Fibroblast of peridontal ligament (primary cell): ENCODE measurements at regions not wholly inside any gene's neighbourhood (a gene's known extent, or its start where the extent isn't known, plus 50 kb on each side); places are given as distances from the start of the nearest gene placed in this dataset.

Source experiments
- DNase-seq: peaks from one replicate; pipeline ENCODE4 v3.0.0-alpha.2; 2010; ENCODE audit errors: extremely low read depth

- DNase-seq, result peak; percentile 10
Observed at GRCh38 chr5:118778941-118779340, 209.4 kb downstream of the DTWD2 start.

GRCh38 chr5:118777189-118777736 lies 211.1 kb downstream of the DTWD2 start:
- DNase-seq, result no peak

GRCh38 chr5:118776755-118777154 lies 211.6 kb downstream of the DTWD2 start:
- no peak for DNase-seq

GRCh38 chr5:118775790-118776499 lies 212.4 kb downstream of the DTWD2 start:
- no peak for DNase-seq

GRCh38 chr5:118768607-118769175 lies 219.7 kb downstream of the DTWD2 start:
- DNase-seq, result no peak

GRCh38 chr5:118762291-118762690 lies 226.1 kb downstream of the DTWD2 start:
- DNase-seq, result no peak

- DNase-seq, result no peak
Observed at GRCh38 chr5:118761814-118762213, 226.5 kb downstream of the DTWD2 start.

GRCh38 chr5:118752969-118753368 lies 235.4 kb downstream of the DTWD2 start:
- no peak for DNase-seq

GRCh38 chr5:118736396-118736795 lies 252.0 kb downstream of the DTWD2 start:
- no peak for DNase-seq

- no peak for DNase-seq
Observed at GRCh38 chr5:118733394-118733793, 255.0 kb downstream of the DTWD2 start.

GRCh38 chr5:118728191-118728590 lies 260.2 kb downstream of the DTWD2 start:
- no peak for DNase-seq

GRCh38 chr5:118726891-118727290 lies 261.5 kb downstream of the DTWD2 start:
- DNase-seq, result no peak

GRCh38 chr5:118723021-118723338 lies 265.4 kb downstream of the DTWD2 start:
- no peak for DNase-seq

- DNase-seq, result no peak
Observed at GRCh38 chr5:118722122-118723020, 266.0 kb downstream of the DTWD2 start.

GRCh38 chr5:118711727-118712126 lies 276.6 kb downstream of the DTWD2 start:
- DNase-seq, result no peak

GRCh38 chr5:118705959-118706667 lies 282.2 kb downstream of the DTWD2 start:
- peak; percentile 1 for DNase-seq

- DNase-seq, result no peak
Observed at GRCh38 chr5:118703241-118703640, 285.1 kb downstream of the DTWD2 start.

GRCh38 chr5:118701791-118702190 lies 286.6 kb downstream of the DTWD2 start:
- no peak for DNase-seq

GRCh38 chr5:118700510-118700909 lies 287.8 kb downstream of the DTWD2 start:
- DNase-seq, result no peak

- DNase-seq, result no peak
Observed at GRCh38 chr5:118698774-118699173, 289.6 kb downstream of the DTWD2 start.

GRCh38 chr5:118696076-118696475 lies 292.3 kb downstream of the DTWD2 start:
- no peak for DNase-seq

- DNase-seq, result no peak
Observed at GRCh38 chr5:118692811-118693342, 295.5 kb downstream of the DTWD2 start.
